HG02970 (cell line): ENCODE measurements at regions not wholly inside any gene's neighbourhood (a gene's known extent, or its start where the extent isn't known, plus 50 kb on each side); places are given as distances from the start of the nearest gene placed in this dataset.

ENCODE experiments used
- ATAC-seq: cut with Tn5 transposase; IDR thresholded peaks from one replicate; pipeline ENCODE4 v1.9.1; 2021; ENCODE audit warnings: mild to moderate bottlenecking, moderate library complexity, moderate number of reproducible peaks; ENCODE audit not compliant: unreplicated experiment, low FRiP score

DNA sequence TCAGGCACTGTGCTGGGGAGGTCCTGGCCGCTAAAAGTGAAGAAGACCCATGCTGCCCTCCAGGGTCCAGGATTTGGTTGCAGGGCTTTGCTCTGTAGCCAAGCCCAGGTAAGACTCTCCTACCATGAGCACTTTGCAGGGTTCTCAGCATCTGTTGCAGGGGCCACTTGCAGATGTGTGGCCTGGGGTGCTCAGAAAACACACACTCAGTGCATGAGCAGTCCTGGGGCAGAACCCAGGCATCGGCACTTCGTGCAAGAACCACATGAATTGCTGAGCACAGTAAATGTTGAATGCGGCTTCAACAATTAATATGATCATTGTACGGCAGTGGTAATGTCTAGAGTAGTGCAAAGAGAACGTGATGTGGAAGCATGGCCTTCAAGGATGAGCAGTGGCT, 98.5 kb upstream of the SMIM21 start:
- no peak for ATAC-seq

DNA sequence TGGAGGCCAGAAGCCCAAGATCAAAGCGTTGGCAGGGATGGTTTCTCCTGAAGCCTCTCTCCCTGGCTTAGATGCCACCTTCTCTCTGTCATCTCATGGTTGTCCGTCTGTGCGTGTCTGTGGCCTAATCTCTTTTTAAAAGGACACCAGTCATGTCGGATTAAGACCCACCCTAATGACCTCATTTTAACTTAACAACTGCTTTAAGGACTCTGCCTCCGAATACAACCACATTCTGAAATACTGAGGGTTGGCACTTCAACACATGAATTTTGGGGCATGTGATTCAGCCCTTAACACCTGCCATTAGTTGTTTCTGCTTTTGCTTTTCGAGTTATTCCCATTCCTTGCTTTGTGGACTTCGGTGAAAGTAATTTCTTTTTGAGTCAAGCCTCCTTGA, 97.8 kb upstream of the SMIM21 start:
- no peak for ATAC-seq

DNA sequence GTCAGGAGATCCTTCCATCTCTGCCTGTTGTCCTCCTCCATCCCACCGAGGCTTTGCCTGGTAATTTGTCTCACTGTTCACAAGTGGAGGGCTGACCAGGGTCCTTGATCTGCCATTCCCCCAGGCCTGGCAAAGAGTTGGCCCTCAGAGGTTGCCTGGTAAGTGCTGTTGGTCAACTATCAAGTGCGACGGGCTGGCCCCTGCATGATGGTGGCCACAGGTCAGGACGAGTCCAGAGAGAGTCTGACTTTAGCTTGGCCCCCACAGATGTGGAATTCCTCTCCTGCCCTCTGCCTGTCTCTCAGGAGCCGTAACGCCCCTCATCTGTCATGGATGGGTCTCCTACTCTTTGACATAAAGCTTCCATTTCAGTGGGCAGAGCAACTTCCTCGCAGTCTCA, 97.3 kb upstream of the SMIM21 start:
- ATAC-seq, result no peak

DNA sequence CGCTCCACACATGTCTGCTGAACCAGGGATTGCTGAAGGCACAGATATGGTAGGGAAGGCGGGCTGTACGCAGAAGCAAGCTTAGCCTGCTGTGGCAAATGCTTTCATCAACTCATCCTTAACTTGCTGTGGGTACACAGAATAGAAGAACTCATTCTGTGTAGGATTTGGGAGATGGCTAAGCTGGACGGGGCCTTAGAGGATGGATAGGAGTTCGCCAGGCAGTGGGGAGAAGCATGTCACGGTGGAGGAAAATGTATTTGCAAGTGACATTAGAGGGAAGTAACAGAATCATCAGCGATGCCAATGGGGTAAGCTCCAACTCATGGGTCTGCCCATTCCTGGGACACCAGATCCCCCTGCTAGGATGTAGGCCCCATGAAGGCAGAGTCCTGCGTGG, 96.7 kb upstream of the SMIM21 start:
- no peak for ATAC-seq

DNA sequence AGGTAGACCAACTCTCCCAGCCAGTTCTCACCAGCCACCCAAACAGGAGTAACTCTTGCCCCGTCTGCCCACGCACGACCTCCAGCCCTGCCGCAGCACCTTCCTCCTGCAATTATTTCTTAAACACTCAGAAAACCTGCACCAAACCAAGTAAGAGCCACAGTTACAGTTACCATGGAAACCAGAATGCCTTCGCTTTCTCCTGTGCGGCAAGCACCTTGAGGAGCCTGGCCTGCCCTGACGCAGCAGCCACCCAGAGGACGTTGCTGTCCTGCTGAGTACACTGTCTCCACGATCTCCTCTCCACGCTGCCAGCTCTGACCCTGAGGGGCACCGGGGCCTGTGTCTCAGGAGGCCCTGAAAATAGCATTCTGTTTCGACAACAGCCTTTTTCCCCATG, 94.3 kb upstream of the SMIM21 start:
- no peak for ATAC-seq

DNA sequence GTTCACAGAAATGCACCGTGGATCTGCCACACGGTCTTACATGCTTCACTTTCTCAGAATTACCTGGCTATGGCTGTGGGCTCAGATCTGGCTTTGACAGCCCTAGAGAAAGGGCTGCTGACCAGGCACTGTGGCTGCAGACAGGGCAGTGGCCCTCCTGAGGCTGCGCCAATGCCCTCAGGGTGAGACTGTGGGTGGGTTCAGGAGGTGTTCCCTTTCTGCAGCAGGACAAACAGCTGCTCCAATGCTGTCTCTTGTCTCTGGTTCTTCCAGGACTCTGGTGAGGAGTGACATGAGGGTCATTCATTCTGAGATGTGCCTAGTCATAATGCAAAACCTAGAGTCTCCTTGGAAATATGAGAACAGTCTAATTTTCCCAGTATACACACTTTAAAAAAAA, 90.5 kb upstream of the SMIM21 start:
- ATAC-seq, result no peak

DNA sequence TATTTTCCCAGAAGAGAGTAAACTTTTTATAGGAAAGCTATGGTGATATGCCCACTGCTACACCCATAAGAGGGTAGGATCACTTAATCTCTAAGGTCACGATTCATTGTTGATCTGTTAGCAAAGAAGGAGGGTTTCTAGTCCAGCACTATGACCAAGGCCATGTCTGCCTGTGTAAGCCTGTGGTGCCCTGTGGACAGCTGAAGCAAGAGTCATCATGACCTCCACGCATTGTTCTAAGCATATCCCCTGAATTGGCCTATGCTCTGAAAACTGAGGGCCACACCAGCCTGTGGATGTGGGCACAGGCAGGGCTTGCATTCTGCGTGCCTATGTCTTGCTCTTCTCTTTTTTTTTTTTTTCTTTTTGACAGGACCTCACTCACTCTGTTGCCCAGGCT, 89.8 kb upstream of the SMIM21 start:
- no peak for ATAC-seq

DNA sequence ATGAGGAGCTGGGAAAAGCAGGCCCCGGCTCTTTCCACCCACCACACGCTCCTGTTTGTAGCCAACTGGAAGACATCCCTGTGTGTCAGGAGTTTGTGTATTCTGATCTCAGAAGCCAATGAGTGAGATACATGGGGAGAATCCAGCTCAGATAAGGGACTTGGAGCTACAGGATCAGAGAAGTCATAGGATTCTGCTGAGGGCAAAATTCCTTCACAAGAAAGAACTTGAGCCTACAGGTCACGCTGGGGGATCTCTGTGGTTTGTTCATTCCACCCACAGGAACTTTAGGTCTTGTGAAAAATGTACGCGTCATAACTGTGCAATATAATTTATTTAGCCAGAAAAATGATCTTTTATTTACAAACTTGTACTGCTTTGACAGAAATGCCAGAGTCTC, 80.1 kb upstream of the SMIM21 start:
- ATAC-seq, result no peak

DNA sequence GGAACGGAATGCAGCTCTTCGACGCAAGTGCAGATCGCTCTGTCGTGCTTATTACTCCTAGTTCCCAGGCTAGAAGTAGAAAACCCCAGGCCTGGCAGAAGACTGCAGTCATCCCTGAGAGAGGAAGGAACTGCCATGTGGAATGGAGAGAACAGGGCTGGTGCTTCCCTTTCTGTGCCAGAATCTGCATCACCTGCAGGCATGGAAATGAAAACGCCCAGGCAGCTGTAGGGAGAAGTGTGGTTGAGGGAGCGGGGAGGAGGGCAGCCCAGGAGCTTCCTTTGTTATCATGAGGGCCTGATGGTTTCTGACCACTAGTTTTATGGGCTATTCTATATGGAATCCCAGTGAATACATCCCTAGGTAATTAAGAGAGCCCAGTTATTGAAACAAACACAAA, 79.4 kb upstream of the SMIM21 start:
- ATAC-seq, result no peak

DNA sequence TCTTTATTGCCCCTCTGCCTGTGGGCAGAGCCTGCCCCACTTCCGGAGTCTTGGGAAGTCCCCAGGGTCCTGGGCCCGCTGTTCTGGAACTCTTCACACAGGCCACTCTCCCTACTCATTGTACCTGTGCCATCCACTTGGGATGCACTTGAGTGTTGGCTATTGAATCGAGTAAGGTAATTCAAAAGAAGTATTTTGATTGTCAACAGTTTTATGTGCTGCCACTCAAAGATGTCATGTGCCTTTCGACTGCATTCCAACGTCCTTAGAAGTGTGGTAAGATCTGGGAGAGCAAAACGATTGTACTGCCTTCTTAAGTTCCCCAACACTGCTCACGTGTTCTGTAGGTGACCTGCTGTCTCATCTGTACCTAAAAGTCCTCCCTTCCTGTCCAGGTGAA, 77.0 kb upstream of the SMIM21 start:
- no peak for ATAC-seq

DNA sequence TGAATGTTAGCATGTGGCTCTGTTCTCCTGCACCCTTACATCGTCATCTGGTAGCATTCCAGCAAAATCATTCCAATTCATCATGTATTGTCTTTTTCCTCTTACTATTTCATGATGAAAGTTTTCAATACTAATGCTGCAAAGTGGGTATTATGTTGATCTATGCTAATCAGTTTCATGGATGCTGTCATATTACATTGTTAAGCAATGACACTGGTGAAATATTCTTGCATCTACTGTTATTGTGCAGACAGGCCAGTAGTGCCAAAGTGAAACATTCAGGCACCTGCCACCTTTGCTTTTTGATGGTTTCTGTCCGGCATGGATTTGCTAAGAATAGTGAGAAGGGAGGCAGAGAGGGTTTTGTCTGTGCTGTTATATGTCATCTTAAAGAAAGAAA, 76.1 kb upstream of the SMIM21 start:
- no peak for ATAC-seq

DNA sequence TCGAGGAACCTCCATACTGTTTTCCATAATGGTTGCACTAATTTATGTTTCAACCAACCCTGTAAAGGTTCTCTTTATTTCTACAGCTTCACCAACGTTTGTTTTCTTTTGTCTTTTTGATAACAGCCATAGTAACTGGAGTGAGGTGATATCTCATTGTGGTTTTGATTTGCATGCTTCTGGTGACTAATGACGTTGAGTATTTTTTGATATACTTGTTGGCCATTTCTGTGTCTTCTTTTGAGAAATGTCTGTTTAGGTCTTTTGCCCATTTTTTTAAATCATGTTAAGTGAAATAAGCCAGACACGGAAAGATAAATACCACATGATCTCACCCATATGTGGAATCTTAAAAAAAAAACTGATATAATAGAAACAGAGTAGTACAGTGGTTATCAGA, 74.8 kb upstream of the SMIM21 start:
- no peak for ATAC-seq

DNA sequence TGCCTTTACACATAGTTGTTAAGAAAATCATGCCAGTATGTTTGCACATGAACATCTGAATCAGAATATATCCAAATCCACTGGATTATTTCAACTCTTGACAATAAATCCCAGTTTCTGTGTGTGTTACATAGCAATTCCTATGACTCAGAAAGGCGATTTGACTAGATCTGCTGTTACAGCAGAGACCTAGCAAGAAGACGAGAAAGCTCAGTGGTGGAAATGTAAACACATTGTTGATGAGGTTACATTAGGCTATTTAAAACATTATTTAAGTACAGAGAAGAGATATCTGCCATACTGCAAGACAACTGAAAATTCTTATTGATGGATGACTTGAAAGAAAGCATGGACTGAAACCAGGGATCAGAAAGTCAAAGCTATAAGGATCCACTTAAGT, 73.0 kb upstream of the SMIM21 start:
- no peak for ATAC-seq

DNA sequence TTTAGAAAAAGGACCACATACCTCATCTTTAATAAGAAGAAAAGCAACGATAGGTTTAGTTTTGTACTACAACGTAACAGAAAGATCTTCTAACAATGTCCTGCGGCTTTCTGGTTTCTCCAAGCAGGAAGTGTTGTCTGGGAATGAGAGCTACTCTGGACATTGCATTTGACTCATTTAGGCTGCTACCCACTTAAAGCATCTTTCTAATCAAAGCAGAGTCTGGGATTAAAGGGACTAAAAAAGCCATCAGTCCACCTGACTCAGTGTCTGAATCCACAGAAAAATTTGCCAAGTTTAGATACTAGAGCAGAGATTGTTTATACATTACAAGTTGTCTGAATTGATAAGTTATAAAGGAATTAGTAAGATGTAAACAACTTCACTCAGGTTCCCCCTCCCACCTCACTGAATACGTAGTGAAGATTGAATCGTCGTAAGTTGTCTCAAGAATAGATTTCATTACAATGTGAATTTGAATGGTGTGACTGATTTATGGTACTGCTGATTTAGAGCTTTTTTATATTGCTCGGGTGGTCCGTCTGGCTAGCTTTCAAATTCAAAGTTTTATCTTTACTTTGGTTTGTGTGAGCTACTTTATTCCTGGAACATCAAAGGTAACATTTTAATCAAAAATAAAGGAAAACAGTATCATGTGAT, 70.2 kb upstream of the SMIM21 start:
- no peak for ATAC-seq

DNA sequence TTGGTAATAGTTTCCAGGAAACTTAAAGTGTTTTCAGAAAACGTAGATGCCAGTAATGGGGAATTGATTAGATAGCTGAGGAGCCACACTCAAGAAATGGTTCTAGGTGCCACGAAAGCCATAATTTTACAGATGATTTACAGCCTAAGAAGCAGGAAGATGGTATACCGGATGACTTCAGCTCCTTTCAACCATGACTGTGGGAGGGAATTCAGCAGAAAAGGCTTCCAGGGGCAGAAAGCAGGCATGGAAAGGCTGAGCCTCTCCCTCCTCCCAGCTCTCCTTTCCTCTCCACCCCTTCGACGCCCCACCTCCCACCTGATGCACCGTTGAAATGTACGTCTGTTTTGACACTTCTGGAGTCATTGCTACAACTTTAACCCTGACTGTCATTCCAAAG, 68.6 kb upstream of the SMIM21 start:
- ATAC-seq, result no peak

DNA sequence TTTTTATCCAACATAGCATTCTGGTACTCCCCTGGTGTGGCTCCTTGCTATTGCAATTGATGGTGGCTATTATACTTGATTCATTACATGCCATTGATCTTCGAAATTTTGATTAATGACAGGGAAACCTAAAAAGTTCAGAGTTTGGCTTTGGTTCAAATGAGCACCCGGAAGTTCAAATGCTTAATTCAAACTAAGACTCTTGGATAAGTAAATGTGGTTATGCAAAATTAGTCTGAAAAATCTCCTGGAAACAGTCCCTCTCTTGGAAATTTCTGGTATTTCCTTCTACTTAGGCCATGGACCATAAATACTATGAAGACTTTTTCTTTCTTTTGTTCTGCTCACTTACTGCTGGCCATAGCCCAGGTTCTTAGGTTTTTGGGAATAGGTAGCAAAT, 65.3 kb upstream of the SMIM21 start:
- ATAC-seq, result no peak

DNA sequence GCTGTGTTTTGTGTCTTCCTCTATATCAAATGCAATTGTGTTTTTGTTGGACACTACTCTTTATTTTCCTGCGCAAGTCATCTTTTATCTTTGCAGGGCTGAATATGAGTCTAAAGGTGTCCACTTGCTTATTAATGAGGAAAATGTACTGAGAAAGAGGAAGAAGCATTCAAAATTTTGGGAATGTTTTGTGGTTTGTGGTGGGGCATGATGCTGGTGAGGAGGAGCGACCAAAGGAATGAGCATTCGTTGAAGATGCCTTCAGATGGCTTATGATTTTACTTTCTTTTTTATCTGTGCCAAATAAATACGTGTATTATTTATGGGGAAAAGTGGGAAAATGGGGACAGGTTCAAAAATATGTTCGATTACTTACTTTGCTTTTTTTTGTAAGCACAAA, 63.9 kb upstream of the SMIM21 start:
- ATAC-seq, result no peak

DNA sequence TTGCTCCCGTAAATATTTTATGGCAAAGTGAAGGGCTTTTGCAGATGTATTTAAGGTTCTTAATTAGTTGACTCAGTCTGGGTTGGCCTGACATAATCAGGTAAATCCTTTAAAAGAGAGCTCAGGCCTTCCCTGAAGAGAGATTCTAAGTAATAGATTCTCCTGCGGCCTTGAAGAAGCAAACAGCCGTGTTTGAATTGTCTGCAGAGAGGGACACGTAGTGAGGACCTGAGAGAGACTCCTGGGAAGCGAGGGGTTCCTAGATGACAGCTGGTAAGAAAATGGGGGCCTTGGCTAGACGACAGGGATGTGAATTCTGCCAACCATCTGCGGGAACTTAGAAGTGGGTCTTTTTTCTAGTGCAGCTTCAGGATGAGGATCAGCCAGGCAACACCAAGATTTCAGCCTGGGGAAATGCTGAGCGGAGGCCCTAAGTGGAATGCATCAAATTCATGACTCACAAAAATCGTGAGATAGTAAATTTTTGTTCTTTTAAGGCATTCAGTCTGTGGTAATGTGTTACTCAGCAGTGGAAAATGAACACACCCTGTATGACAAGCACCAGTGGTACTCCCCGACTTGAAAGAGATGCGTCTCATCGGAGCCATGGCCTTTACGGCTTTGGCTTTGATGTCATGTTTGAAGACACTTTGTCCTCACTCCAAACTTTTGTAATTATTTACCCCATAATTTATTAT, 62.1 kb upstream of the SMIM21 start:
- ATAC-seq, result no peak

DNA sequence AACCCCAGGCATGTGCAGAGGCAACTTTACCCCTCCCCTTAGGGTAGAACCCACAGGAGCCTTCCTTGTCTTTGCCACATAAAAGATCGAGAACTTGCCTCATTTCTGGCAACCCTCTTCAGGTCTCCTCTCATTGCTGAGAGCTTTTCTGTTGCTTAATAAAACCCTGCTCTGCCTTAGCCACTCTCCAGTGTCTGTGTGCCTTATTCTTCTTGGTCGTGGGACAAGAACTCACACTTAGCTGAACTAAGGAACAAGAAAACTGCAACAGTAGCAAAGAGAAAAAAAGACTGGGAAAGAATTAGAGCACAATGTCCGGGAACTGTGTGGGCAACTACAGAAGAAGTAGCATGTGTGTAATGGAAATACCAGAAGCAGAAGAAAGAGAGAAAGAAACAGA, 56.2 kb upstream of the SMIM21 start:
- ATAC-seq, result no peak

DNA sequence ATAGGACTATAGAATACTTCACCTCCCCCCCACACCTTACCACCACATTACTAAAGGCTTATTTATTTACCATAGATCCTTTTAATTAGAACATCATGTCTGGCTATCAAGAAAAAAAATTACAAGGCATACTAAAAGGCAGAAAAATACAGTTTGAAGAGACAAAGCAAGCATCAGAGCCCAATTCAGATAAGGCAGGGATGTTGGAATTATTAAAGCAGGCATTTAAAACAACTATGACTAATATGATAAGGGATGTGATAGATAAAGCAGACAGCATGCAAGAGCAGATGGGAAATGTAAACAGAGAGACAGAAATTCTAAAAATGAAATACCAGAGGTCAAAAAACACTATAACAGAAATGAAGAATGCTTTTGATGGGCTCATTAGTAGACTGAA, 55.4 kb upstream of the SMIM21 start:
- no peak for ATAC-seq

DNA sequence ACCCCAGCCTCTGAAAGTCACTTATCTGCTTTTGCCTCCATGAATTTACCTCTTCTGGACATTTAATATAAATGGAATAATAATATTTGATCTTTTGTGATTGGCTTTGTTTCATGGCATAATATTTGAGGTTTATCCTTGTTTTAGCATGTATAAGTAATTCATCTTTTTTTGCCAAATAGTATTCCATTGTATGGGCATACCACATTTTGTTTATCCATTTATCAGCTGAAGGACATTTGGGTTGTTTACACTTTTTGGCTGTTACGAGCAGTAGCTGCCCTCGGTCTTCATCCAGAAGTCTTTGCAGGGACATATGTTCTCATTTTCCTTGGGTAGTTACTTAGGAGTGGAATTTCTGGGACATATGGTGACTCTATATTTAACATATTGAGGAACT, 53.0 kb upstream of the SMIM21 start:
- ATAC-seq, result no peak

DNA sequence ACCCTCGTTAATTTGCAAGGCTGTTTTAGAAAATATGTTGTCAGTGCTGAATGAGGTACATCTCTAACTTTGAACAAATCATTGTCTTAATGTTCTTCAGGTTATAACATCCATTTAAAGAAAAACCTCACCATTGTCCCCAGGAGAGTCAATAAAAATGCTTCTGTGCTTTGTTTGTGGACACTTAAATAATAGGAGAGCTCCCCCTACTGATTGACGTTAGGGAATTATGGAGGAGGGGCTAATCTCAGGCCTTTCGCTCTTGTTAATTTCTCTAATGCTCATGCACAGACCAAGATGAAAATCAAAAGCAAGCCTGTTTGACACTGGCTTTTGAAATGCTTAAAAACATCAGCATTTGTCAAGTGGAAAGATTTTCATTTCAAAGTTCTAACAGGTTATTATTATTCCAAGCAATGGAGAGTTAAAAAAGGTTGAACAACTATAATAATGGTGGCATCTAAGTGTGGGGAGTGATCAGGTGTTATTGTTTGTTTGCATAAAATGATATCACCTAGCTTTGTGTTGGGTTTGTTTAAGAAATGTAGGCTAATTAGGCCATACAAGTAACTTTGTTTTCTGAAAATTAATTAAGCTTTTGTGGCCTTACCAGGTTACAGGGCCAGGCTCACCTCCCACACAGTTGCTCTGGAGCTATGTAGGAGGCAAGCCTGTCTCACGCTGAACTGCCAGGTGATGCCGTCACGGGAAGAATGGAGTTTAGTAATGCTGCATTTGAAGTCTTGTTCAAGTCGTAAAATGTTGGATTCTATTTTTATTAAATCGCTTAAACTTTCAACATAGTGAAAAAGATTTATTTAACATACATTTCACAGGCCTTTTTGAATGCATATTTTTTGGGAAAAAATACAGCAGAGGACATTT, 51.7 kb upstream of the SMIM21 start:
- ATAC-seq, result peak; percentile 60
